ENCODE measurements at regions not wholly inside any gene's neighbourhood (a gene's known extent, or its start where the extent isn't known, plus 50 kb on each side); places are given as distances from the start of the nearest gene placed in this dataset.

DNA sequence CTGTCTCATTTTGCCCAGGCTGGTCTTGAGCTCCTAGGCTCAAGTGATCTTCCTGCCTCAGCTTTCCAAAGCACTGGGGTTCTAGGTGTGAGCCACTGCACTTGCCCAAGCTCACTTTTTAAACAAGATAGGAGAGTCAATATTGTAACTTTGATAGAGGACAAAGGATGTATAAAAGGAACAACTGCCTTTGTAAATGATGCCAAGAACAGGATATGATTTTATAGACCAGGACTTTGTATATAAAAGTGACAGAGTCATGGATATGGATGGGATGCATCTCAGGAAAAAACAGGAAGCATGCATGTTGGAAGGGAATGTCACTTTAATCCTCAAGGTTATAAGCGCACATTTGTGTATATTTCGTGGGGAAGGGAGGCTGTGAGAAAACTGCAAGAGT is 338.4 kb downstream of the PRL start:
- TF ChIP-seq, protein P1, sequence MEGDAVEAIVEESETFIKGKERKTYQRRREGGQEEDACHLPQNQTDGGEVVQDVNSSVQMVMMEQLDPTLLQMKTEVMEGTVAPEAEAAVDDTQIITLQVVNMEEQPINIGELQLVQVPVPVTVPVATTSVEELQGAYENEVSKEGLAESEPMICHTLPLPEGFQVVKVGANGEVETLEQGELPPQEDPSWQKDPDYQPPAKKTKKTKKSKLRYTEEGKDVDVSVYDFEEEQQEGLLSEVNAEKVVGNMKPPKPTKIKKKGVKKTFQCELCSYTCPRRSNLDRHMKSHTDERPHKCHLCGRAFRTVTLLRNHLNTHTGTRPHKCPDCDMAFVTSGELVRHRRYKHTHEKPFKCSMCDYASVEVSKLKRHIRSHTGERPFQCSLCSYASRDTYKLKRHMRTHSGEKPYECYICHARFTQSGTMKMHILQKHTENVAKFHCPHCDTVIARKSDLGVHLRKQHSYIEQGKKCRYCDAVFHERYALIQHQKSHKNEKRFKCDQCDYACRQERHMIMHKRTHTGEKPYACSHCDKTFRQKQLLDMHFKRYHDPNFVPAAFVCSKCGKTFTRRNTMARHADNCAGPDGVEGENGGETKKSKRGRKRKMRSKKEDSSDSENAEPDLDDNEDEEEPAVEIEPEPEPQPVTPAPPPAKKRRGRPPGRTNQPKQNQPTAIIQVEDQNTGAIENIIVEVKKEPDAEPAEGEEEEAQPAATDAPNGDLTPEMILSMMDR (conservative IDR thresholded peaks at IDR 0.05; ENCODE audit: low read length): no peak
- TF ChIP-seq EZH2phosphoT487 (IDR thresholded peaks at IDR 0.05; ENCODE audit: borderline replicate concordance): no peak

Data from Loucy (cell line).